PC-9 (cell line): ENCODE measurements at regions not wholly inside any gene's neighbourhood (a gene's known extent, or its start where the extent isn't known, plus 50 kb on each side); places are given as distances from the start of the nearest gene placed in this dataset.

ENCODE experiments used
- BruUV-seq: library from RNA; stranded (reverse); fragments of 400-500 nt; replicated peaks from 2 replicates; lab custom pipeline; 2021; lab: Mats Ljungman, UMichigan
- CTCF ChIA-PET: fragments of 300-600 bp; sonication (Branson Sonifier 250); formaldehyde crosslinking; loops from one replicate; lab custom pipeline; 2022; ENCODE audit warnings: antibody characterized with exemption; lab: Charles Lee
- POLR2A ChIA-PET: fragments of 300-600 bp; sonication (Branson Sonifier 250); formaldehyde crosslinking; loops from one replicate; lab custom pipeline; 2022; ENCODE audit warnings: antibody characterized with exemption; ENCODE audit not compliant: unreplicated experiment; lab: Charles Lee
- DNase-seq, 2 experiments: peaks; one replicate each; pipeline versions ENCODE4 v3.0.0 to v3.0.0-alpha.2; 2015 to 2022; ENCODE audit warnings: mixed read lengths in 1 of 2
- H2AFZ ChIP-seq: fragments of 200-600 bp; sonication (generic); 2 replicates; pipeline ENCODE4 v1.8.1; 2017; ENCODE audit warnings: antibody characterized with exemption
- H3F3A ChIP-seq: fragments of 200-600 bp; sonication (generic); 2 replicates; pipeline ENCODE4 v1.8.1; 2017; ENCODE audit warnings: antibody characterized with exemption, mild to moderate bottlenecking, low read depth; ENCODE audit not compliant: insufficient read depth
- H3K27ac ChIP-seq: fragments of 200-600 bp; sonication (generic); 2 replicates; pipeline ENCODE4 v1.6.1; 2016; ENCODE audit warnings: mixed run types
- H3K27me3 ChIP-seq: fragments of 200-600 bp; sonication (generic); 2 replicates; pipeline ENCODE4 v1.6.1; 2016; ENCODE audit warnings: low read depth, mixed run types; ENCODE audit not compliant: insufficient read depth
- H3K36me3 ChIP-seq: fragments of 200-600 bp; sonication (generic); 2 replicates; pipeline ENCODE4 v1.6.1; 2016; ENCODE audit warnings: low read depth, mixed run types
- H3K4me1 ChIP-seq: fragments of 200-600 bp; sonication (generic); replicated peaks from 2 replicates; pipeline ENCODE4 v1.6.1; 2016; ENCODE audit warnings: mixed run types; ENCODE audit not compliant: insufficient read depth
- H3K4me2 ChIP-seq: fragments of 200-600 bp; sonication (generic); 2 replicates; pipeline ENCODE4 v1.6.1; 2017; ENCODE audit warnings: mixed run types
- H3K4me3 ChIP-seq: fragments of 200-600 bp; sonication (generic); 2 replicates; pipeline ENCODE4 v1.6.1; 2016; ENCODE audit warnings: mixed run types
- H3K79me2 ChIP-seq: fragments of 200-600 bp; sonication (generic); 2 replicates; pipeline ENCODE4 v1.6.1; 2017; ENCODE audit warnings: low read depth, mixed run types
- H3K9me2 ChIP-seq: fragments of 200-600 bp; sonication (generic); 2 replicates; pipeline ENCODE4 v1.8.1; 2017; ENCODE audit warnings: mild to moderate bottlenecking; ENCODE audit not compliant: insufficient read depth
- H3K9me3 ChIP-seq: fragments of 200-600 bp; sonication (generic); 2 replicates; pipeline ENCODE4 v1.8.1; 2016; ENCODE audit warnings: low read depth; ENCODE audit not compliant: insufficient read depth
- H4K20me1 ChIP-seq: fragments of 200-600 bp; sonication (generic); 2 replicates; pipeline ENCODE4 v1.8.1; 2017; ENCODE audit not compliant: insufficient read depth
- CTCF ChIP-seq: fragments of 200-600 bp; sonication (generic); conservative IDR thresholded peaks from 2 replicates; pipeline ENCODE4 v1.6.1; 2017; ENCODE audit warnings: mixed run types, antibody characterized with exemption, mild to moderate bottlenecking, moderate library complexity
- EZH2 ChIP-seq: fragments of 200-600 bp; sonication (generic); IDR thresholded peaks from 2 replicates; pipeline ENCODE4 v1.8.0; 2017; ENCODE audit warnings: antibody characterized with exemption, low read depth
- intact Hi-C: fragments of 100-400 bp; cut with micrococcal nuclease; formaldehyde crosslinking; loops from one replicate; pipeline ENCODE4 v1.10.0; 2022; ENCODE audit not compliant: unreplicated experiment

GRCh38 chr4:173827707-173828106, 297.7 kb upstream of the HAND2 start:
- Histone ChIP-seq H3K27ac (no peak overlapping the region), H3F3A (no peaks in the 10 kb centered on the region), H3K9me3 (no peaks in the 10 kb centered on the region), H3K4me2 (no peak overlapping the region), H3K36me3 (no peaks in the 10 kb centered on the region), H4K20me1 (no peaks in the 10 kb centered on the region), H3K4me3 (no peak overlapping the region), H2AFZ (no peak overlapping the region), H3K79me2 (no peaks in the 10 kb centered on the region), H3K9me2 (no peaks in the 10 kb centered on the region), H3K4me1 (no peaks in the 10 kb centered on the region), H3K27me3 (no peaks in the 10 kb centered on the region)
- CTCF ChIA-PET = no interaction called here
- TF ChIP-seq CTCF (no peak), EZH2 (no peak)
- POLR2A ChIA-PET = no interaction called here
- BruUV-seq = no TSS peak
- intact Hi-C loops = no loop called here
- DNase-seq = no peak

GRCh38 chr4:173821876-173822275, 291.8 kb upstream of the HAND2 start:
- Histone ChIP-seq H3K36me3 (no peaks in the 10 kb centered on the region), H3K9me2 (no peaks in the 10 kb centered on the region), H3K4me1 (no peaks in the 10 kb centered on the region), H3K27ac (no peak overlapping the region), H4K20me1 (no peaks in the 10 kb centered on the region), H2AFZ (no peak overlapping the region), H3F3A (no peaks in the 10 kb centered on the region), H3K27me3 (no peaks in the 10 kb centered on the region), H3K4me3 (no peak overlapping the region), H3K79me2 (no peaks in the 10 kb centered on the region), H3K9me3 (no peaks in the 10 kb centered on the region), H3K4me2 (no peak overlapping the region)
- TF ChIP-seq EZH2 (no peak), CTCF (no peak)
- ChIA-PET CTCF (no interaction called here), POLR2A (no interaction called here)
- no TSS peak for BruUV-seq
- DNase-seq = no peak
- intact Hi-C loops = no loop called here

DNA sequence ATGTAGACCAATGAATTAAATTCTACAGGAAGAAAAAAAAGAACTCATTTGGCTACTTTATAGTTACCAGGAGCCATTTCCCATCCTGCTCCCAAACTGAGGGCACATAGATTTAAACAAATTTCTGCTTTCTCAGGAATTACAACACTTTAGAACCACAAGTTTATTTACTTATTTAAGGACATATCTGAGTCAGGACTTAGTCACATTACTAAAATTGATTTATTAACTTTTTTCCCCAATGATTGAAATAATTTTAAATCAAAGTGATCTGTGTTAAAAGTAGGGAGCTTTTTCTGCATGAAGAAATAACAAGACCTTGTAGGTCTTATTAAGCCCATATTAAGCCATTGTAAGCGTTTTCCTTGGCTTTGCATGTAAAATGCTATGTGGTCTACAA, 291.0 kb upstream of the HAND2 start:
- ChIA-PET CTCF (no interaction called here), POLR2A (no interaction called here)
- BruUV-seq = no TSS peak

More for the DNA sequence above, 291.0 kb upstream of the HAND2 start:
- no peak overlapping the region for H3K4me3 ChIP-seq
- H3K27me3 ChIP-seq = no peaks in the 10 kb centered on the region
- DNase-seq = no peak
- H3K4me2 ChIP-seq = no peak overlapping the region
- H4K20me1 ChIP-seq = no peaks in the 10 kb centered on the region
- H3K4me1 ChIP-seq = no peaks in the 10 kb centered on the region
- H2AFZ ChIP-seq = no peak overlapping the region
- intact Hi-C loops = no loop called here
- no peaks in the 10 kb centered on the region for H3K79me2 ChIP-seq
- no peaks in the 10 kb centered on the region for H3K9me2 ChIP-seq
- no peaks in the 10 kb centered on the region for H3F3A ChIP-seq
- no peaks in the 10 kb centered on the region for H3K9me3 ChIP-seq
- no peak overlapping the region for H3K27ac ChIP-seq
- TF ChIP-seq CTCF (no peak), EZH2 (no peak)
- no peaks in the 10 kb centered on the region for H3K36me3 ChIP-seq
